ENCODE measurements at regions not wholly inside any gene's neighbourhood (a gene's known extent, or its start where the extent isn't known, plus 50 kb on each side); places are given as distances from the start of the nearest gene placed in this dataset.

DNA sequence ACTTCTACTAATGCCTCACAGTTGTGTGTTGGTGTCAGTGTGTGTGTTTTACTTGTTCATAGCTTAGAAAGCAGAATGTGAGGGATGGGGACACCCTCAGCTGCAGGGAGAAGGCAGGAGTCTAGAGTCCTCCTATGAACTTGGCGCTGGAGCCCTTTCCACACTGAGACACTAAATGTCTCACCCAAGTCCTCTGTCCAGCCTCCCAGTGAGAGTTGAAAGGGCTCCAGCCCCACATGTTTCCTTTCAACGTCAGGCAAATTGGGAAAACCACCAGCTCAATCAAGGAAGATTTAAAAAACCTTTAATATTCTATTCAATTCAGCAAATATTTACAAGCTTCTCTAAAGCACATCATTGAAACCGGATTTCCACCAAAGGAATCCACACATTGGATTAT, 167.6 kb upstream of the MSX2 start:
- no peak for TF ChIP-seq TAF1 (IDR thresholded peaks at IDR 0.05; ENCODE audit: borderline replicate concordance, low read depth, low read length)
- TF ChIP-seq POLR2A (IDR thresholded peaks at IDR 0.05; ENCODE audit: low read depth, low read length): no peak
- no peak for TF ChIP-seq POLR2AphosphoS5 (IDR thresholded peaks at IDR 0.05; ENCODE audit: low read depth, low read length)

Measured in GM12892 (cell line).